ENCODE measurements at regions not wholly inside any gene's neighbourhood (a gene's known extent, or its start where the extent isn't known, plus 50 kb on each side); places are given as distances from the start of the nearest gene placed in this dataset.

DNA sequence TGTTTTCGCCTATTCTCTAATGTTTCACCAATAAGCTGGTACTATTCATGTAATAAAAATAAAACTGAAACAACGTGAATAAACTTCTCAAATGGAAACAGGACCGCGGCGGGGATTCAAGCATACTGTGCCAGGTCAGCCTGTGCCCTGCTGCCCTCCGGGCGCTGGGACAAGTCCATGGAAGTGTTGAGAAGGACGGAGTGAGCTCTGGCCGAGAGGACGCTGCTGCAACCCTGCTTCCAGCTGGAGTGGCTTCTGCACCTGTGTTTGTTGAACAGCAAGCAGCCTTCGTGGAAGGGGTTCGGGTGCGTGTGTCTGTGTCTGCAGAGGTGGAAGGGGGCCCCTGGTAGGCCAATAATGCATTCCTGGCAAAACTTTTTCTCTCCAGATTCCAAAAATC lies 50.0 kb upstream of the PCSK6 start:
- no peak overlapping the region for H3K4me3 ChIP-seq (replicated peaks; ENCODE audit: insufficient read depth, low read length)
- no peak for TF ChIP-seq POLR2AphosphoS5 (IDR thresholded peaks at IDR 0.05; ENCODE audit: low read depth)
- TF ChIP-seq, protein P1, sequence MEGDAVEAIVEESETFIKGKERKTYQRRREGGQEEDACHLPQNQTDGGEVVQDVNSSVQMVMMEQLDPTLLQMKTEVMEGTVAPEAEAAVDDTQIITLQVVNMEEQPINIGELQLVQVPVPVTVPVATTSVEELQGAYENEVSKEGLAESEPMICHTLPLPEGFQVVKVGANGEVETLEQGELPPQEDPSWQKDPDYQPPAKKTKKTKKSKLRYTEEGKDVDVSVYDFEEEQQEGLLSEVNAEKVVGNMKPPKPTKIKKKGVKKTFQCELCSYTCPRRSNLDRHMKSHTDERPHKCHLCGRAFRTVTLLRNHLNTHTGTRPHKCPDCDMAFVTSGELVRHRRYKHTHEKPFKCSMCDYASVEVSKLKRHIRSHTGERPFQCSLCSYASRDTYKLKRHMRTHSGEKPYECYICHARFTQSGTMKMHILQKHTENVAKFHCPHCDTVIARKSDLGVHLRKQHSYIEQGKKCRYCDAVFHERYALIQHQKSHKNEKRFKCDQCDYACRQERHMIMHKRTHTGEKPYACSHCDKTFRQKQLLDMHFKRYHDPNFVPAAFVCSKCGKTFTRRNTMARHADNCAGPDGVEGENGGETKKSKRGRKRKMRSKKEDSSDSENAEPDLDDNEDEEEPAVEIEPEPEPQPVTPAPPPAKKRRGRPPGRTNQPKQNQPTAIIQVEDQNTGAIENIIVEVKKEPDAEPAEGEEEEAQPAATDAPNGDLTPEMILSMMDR (IDR thresholded peaks at IDR 0.05; ENCODE audit: insufficient read depth, low read length): no peak
- no peak for TF ChIP-seq SPI1 (IDR thresholded peaks at IDR 0.05; ENCODE audit: borderline replicate concordance, low read depth)
- TF ChIP-seq, protein P2, sequence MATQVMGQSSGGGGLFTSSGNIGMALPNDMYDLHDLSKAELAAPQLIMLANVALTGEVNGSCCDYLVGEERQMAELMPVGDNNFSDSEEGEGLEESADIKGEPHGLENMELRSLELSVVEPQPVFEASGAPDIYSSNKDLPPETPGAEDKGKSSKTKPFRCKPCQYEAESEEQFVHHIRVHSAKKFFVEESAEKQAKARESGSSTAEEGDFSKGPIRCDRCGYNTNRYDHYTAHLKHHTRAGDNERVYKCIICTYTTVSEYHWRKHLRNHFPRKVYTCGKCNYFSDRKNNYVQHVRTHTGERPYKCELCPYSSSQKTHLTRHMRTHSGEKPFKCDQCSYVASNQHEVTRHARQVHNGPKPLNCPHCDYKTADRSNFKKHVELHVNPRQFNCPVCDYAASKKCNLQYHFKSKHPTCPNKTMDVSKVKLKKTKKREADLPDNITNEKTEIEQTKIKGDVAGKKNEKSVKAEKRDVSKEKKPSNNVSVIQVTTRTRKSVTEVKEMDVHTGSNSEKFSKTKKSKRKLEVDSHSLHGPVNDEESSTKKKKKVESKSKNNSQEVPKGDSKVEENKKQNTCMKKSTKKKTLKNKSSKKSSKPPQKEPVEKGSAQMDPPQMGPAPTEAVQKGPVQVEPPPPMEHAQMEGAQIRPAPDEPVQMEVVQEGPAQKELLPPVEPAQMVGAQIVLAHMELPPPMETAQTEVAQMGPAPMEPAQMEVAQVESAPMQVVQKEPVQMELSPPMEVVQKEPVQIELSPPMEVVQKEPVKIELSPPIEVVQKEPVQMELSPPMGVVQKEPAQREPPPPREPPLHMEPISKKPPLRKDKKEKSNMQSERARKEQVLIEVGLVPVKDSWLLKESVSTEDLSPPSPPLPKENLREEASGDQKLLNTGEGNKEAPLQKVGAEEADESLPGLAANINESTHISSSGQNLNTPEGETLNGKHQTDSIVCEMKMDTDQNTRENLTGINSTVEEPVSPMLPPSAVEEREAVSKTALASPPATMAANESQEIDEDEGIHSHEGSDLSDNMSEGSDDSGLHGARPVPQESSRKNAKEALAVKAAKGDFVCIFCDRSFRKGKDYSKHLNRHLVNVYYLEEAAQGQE (IDR thresholded peaks at IDR 0.05; ENCODE audit: insufficient replicate concordance, low read depth): no peak
- no peak for TF ChIP-seq GABPA (IDR thresholded peaks at IDR 0.05; ENCODE audit: low read depth)
- no peak overlapping the region for H3K27ac ChIP-seq (replicated peaks)
- no peaks in the 10 kb centered on the region for H3K27me3 ChIP-seq (ENCODE audit: insufficient read depth, poor library complexity, severe bottlenecking)
- DNase-seq (ENCODE audit: low read depth in 1 of 2, low spot score in 1 of 2): no peak

Measured in HL-60 (cell line).